GM18907 (cell line): ENCODE measurements at regions not wholly inside any gene's neighbourhood (a gene's known extent, or its start where the extent isn't known, plus 50 kb on each side); places are given as distances from the start of the nearest gene placed in this dataset.

Source experiments
- ATAC-seq: cut with Tn5 transposase; IDR thresholded peaks from one replicate; pipeline ENCODE4 v1.9.1; 2021; ENCODE audit warnings: mild to moderate bottlenecking, moderate library complexity; ENCODE audit not compliant: unreplicated experiment

DNA sequence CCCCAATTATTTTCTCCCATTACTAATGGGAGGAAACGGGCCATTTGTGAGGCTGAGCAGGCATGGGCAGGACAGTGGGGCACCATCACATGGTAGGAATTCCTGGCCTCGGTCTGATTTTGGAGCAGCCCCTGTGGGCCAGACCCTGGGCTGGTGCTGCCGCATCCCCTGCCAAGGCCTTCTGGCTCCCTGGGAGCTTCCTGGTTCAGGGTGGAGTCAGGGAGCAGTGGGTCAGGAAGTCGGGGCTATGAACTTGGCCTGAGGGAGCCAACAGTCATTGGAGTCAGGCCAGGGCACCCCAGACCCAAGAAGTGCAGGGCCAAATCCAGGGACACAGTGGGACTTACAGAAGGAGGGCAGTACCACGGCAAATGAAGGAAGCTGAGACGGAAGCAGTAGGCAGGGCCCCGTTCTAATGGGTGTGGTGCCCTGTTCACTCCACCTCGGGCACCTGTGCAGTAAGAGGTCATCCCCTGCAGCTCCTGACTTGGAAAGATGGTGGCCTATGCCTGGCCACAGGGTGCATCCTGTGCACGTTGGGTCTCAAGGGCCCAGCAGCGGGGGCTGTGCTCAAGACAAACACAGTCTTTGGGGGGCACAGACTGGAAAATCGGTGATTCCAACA is 328.1 kb downstream of the SMAD2 start:
- no peak for ATAC-seq

- ATAC-seq = no peak
Measured at GRCh38 chr18:47601581-47602272, 328.7 kb downstream of the SMAD2 start.

DNA sequence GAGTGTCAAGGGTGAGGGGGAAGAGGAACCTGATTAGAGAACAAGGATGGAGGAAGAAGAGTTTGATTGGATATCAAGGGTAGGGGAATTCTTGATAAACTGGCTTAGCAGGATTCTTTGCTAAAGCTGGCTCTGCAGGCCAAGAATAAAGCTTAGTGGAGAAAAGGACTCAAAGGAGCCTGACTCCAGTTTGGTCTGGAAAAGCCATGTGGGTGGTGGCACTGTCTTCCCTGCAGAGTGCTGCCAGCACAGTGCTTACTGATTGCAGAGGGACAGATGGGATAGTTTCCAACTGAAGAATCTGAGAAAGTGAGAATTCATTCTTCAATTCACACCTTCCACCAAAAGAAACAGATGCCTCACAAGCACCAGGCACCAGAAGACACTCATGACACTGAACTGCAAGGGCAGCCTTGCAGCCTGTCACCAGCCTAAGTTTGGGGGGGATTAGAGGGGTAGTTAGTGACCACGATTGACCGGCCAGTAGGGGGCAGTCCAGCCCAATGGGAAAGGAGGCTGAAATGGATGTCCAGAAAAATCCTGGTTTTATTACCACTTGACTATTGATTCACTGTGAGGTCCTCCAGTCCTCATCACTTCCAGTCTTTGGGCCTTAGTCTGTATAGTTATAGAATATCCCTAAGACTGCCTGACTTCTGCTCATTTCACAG is 334.5 kb downstream of the SMAD2 start:
- no peak for ATAC-seq

- no peak for ATAC-seq
Measured at GRCh38 chr18:47594621-47595086, 335.8 kb downstream of the SMAD2 start.

- ATAC-seq = no peak
Measured at GRCh38 chr18:47593744-47594472, 336.6 kb downstream of the SMAD2 start.

DNA sequence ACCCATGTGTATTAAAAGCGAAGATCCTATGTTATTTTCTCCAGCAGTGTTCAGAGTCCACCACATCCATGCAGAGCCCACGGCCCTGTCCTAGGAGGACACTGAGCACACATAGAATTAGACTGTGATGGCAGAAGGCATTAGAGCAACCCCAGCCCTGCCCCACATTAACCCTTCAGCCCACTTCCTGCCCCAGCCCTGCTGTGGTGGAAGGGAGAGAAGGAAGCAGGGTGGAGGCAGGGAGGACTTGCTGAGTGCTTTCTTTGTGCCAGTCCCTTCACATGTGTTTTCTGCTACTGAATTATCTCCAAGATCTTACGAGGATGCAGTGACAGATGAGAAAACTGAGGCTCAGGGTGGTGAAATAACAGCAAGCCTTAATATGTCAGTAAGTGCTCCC is 339.0 kb downstream of the SMAD2 start:
- ATAC-seq = no peak

DNA sequence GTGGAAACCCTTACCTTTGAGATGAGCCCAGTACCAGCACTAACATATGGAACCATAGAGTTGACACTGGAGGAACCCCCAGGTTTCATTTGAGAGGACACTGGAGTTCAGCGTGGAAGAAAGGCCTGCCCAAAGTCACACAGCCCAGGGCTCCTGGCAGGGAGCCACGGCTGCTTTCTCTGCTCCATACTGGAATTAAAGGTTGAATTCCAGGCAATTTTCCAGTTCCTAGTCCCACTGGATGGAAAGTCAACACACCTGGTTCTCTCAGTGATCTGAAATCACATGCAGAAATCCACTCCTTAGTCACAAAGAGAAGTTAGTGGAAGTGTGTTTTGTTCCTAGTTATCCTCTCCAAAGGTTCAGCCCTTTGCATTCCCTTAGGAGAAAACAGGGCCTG is 336.1 kb upstream of the SKOR2 start:
- no peak for ATAC-seq

- ATAC-seq = no peak
Measured at GRCh38 chr18:47586418-47587070, 335.1 kb upstream of the SKOR2 start.

GRCh38 chr18:47585914-47586313 is 334.5 kb upstream of the SKOR2 start:
- ATAC-seq = no peak

GRCh38 chr18:47585136-47585535 is 333.7 kb upstream of the SKOR2 start:
- ATAC-seq = no peak

- ATAC-seq = no peak
Measured at GRCh38 chr18:47582093-47582492, 330.6 kb upstream of the SKOR2 start.

GRCh38 chr18:47577520-47577919 is 326.1 kb upstream of the SKOR2 start:
- ATAC-seq = no peak

DNA sequence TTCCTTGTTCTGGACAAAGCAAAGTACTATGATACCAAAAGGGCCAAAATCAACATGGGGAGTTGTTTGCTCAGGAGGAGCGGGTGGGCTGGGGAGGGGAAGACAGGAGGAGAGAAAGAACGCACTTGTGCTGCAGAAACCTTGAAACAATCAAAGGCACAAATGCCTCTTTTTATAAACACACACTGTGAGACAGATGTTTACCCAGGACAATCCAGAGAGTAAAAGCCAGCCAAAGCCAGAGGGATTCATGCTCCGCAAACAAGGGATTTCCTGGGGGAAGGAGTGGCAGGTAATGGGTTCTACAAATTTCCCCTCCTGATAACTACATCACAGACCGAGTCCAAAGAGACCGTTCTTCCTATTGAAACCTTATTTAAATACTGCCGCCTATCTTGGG is 323.5 kb upstream of the SKOR2 start:
- no peak for ATAC-seq

DNA sequence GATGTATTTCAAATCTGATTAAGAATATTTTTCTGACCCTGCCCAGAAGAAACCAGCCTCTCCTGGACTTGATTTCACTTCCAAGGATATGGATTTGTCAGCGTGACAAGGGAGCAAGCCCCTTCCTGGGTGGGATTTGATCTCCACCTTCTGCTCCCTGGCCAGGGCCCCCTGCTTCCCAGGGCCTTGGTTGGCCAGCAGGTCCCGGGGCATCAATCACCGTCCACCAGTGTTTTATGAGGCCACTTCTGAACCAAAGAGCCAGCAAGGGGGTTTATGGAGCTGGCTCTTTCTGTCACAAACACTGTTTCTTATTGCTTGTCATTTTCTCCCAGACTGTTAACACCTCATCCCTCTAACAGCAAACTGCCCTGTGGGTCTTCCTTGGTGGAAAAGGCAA is 320.5 kb upstream of the SKOR2 start:
- ATAC-seq = no peak

GRCh38 chr18:47566809-47567208 is 315.3 kb upstream of the SKOR2 start:
- no peak for ATAC-seq

- no peak for ATAC-seq
Measured at GRCh38 chr18:47560723-47561715, 309.6 kb upstream of the SKOR2 start.

- ATAC-seq = peak; percentile 97
Measured at GRCh38 chr18:47558110-47558750, 306.8 kb upstream of the SKOR2 start.

- no peak for ATAC-seq
Measured at GRCh38 chr18:47557160-47557559, 305.7 kb upstream of the SKOR2 start.

GRCh38 chr18:47552783-47553182 is 301.3 kb upstream of the SKOR2 start:
- ATAC-seq = no peak
